ENCODE measurements at regions not wholly inside any gene's neighbourhood (a gene's known extent, or its start where the extent isn't known, plus 50 kb on each side); places are given as distances from the start of the nearest gene placed in this dataset.

- TF ChIP-seq, protein P1, sequence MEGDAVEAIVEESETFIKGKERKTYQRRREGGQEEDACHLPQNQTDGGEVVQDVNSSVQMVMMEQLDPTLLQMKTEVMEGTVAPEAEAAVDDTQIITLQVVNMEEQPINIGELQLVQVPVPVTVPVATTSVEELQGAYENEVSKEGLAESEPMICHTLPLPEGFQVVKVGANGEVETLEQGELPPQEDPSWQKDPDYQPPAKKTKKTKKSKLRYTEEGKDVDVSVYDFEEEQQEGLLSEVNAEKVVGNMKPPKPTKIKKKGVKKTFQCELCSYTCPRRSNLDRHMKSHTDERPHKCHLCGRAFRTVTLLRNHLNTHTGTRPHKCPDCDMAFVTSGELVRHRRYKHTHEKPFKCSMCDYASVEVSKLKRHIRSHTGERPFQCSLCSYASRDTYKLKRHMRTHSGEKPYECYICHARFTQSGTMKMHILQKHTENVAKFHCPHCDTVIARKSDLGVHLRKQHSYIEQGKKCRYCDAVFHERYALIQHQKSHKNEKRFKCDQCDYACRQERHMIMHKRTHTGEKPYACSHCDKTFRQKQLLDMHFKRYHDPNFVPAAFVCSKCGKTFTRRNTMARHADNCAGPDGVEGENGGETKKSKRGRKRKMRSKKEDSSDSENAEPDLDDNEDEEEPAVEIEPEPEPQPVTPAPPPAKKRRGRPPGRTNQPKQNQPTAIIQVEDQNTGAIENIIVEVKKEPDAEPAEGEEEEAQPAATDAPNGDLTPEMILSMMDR (IDR thresholded peaks at IDR 0.05; ENCODE audit: control extremely low read depth, extremely low read depth, low read depth, missing control alignments): no peak
- POLR2A ChIA-PET: no interaction called here
- no peak for DNase-seq (ENCODE audit: extremely low spot score)
- CTCF ChIA-PET: no interaction called here
These were observed 96.9 kb upstream of the VGLL2 start for GRCh38 chr6:117168296-117169063.

GRCh38 chr6:117169064-117169665 lies 96.2 kb upstream of the VGLL2 start:
- DNase-seq (ENCODE audit: extremely low spot score): no peak
- TF ChIP-seq, protein P1 (IDR thresholded peaks at IDR 0.05; ENCODE audit: control extremely low read depth, extremely low read depth, low read depth, missing control alignments): no peak
- CTCF ChIA-PET: no interaction called here
- POLR2A ChIA-PET: no interaction called here

DNA sequence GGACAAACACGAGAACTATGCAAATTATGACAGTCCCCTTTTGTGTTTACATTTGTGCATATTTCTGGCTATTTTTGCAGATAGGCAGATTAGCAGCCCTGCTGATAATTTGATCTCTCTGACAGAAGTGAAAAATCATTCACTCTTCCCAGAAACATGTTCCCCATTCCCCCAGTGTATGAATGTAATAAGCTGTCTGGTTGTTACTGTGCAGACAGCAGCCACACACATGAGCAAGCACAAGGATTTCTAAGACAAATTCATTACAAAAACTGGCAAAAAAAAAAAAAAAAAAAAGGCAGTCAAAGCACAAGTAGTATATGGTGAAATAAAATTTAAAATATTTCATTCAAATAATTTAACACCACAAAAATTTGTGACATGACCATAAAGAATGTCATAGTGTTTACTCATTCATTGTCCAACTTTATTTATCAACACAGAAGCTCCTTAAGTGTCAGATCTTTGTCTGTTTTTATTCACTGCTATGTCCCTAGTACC lies 95.5 kb upstream of the VGLL2 start:
- DNase-seq (ENCODE audit: extremely low spot score): no peak
- CTCF ChIA-PET: no interaction called here
- POLR2A ChIA-PET: no interaction called here
- TF ChIP-seq, protein P1 (IDR thresholded peaks at IDR 0.05; ENCODE audit: control extremely low read depth, extremely low read depth, low read depth, missing control alignments): no peak

DNA sequence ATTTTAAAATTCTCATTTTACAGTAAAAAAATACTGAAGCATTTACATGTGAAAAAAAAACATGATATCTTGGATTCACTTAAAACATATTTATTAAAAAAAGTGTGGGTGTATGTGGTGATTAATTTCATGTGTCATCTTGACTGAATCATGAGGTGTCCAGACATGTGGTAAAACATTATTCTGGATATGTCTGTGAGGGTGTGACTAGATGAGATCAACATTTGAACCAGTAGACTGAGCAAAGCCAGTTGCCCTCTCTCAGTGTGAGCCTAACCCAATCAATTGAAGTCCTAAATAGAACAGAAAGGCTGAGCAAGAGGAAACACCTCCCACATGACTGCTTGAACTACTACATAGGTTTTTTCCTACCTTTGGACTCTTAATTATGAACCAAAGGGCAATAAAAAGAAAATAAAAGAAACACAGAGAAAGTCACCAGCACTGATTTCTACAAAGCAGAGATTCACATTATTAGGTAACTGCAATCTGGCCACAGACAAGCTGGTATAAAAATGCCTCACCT lies 90.5 kb upstream of the VGLL2 start:
- CTCF ChIA-PET: no interaction called here
- TF ChIP-seq, protein P1 (IDR thresholded peaks at IDR 0.05; ENCODE audit: control extremely low read depth, extremely low read depth, low read depth, missing control alignments): no peak
- POLR2A ChIA-PET: no interaction called here
- no peak for DNase-seq (ENCODE audit: extremely low spot score)

DNA sequence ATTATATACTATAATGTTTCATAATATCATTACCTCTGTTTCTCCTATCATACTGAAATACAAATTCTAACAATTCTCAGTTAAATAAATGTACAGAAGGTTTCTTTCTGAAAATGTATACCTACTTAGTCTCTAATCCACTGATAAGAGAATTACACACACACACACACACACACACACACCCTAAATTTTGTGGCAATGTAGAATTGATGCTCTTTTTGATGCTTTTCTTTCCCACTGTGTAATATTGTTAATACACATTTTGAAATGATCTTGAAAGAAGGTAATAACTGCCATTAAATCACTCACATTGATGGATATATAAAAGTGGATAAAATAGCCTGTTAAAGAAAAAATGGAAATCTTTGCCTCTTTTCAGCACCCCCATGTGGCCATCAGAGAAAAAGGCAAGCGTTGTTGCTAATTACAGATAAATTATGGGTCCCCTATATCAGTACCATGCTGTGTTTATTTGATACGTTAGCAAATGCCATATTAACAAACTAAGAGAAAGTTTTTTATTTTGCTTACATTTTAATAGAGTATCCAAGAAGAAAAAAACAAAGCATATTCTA lies 76.6 kb upstream of the VGLL2 start:
- DNase-seq (ENCODE audit: extremely low spot score): no peak
- ChIA-PET CTCF (interaction anchor here (1.2 to 1.5 kb wide), 2 partner anchors 11 to 27 kb away, joined by 3 to 4 read pairs; no protein-coding TSS in a partner anchor), POLR2A (no interaction called here)
- TF ChIP-seq, protein P1 (IDR thresholded peaks at IDR 0.05; ENCODE audit: control extremely low read depth, extremely low read depth, low read depth, missing control alignments): peak; percentile 35

GRCh38 chr6:117191009-117191408 lies 74.3 kb upstream of the VGLL2 start:
- DNase-seq (ENCODE audit: extremely low spot score): no peak
- TF ChIP-seq, protein P1 (IDR thresholded peaks at IDR 0.05; ENCODE audit: control extremely low read depth, extremely low read depth, low read depth, missing control alignments): no peak
- POLR2A ChIA-PET: no interaction called here
- CTCF ChIA-PET: interaction anchor here (0.8 kb wide), 1 partner anchor 128 kb away, joined by 3 read pairs; no protein-coding TSS in a partner anchor

All from GM10248 (cell line).